ENCODE measurements at regions not wholly inside any gene's neighbourhood (a gene's known extent, or its start where the extent isn't known, plus 50 kb on each side); places are given as distances from the start of the nearest gene placed in this dataset.

DNA sequence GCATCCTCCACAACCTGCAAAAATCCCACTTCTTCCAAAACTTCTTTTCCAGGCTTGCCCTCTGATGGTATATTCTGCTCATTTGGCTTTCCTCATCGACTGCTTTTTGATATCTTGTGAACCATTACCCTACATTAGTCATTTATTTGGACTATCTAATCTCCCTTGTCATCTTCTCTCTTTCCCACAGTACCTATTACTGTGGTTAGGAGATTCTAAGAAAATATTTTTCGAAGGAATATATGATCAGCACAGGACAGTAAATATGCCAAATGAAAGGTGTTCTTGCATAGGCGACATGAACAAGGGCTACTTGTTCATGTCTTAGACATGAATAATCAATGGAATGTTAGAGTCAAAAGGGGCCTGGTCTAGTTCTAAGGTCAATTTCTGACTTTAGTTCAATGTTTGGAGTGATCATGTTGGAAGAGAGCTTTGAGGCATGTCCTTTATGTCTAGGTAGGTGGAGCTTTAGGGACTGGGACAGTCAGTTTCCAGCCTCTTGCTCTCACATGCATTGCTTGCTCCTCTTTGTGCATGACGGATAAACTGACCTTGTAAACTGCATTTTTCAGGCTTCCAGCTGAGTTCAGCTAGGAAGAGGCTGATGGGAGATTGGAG is 243.4 kb upstream of the RPS23 start:
- no peaks in the 10 kb centered on the region for H3K9me3 ChIP-seq (ENCODE audit: insufficient read depth, low read depth, low read length)
- no peaks in the 10 kb centered on the region for H3K79me2 ChIP-seq (ENCODE audit: insufficient read depth, low read length)
- no peak overlapping the region for H2AFZ ChIP-seq (ENCODE audit: low read length)
- no peaks in the 10 kb centered on the region for H3K27me3 ChIP-seq (ENCODE audit: insufficient read depth, low read length, poor library complexity, severe bottlenecking)
- H4K20me1 ChIP-seq (ENCODE audit: insufficient read depth, low read length, poor library complexity, severe bottlenecking): no peaks in the 10 kb centered on the region
- no peak overlapping the region for H3K4me2 ChIP-seq (ENCODE audit: low read depth, low read length, poor library complexity, severe bottlenecking)
- no peak overlapping the region for H3K4me3 ChIP-seq (ENCODE audit: low read length, poor library complexity, severe bottlenecking)
- H3K9ac ChIP-seq (ENCODE audit: low read depth, low read length, poor library complexity, severe bottlenecking): no peak overlapping the region
- no peaks in the 10 kb centered on the region for H3K4me1 ChIP-seq (ENCODE audit: insufficient read depth, low read length, poor library complexity, severe bottlenecking)
- H3K9me2 ChIP-seq (replicated peaks; ENCODE audit: low read depth, low read length): no peaks in the 10 kb centered on the region
- H3K36me3 ChIP-seq (ENCODE audit: insufficient read depth, low read length): no peaks in the 10 kb centered on the region
- TF ChIP-seq EZH2phosphoT487 (IDR thresholded peaks at IDR 0.05; ENCODE audit: borderline replicate concordance): no peak
- TF ChIP-seq CTCF (conservative IDR thresholded peaks at IDR 0.05; ENCODE audit: low read length): no peak
- H3F3A ChIP-seq (ENCODE audit: low read depth): no peaks in the 10 kb centered on the region

- Histone ChIP-seq H3K9me3 (ENCODE audit: insufficient read depth, low read depth, low read length) (no peaks in the 10 kb centered on the region), H3F3A (ENCODE audit: low read depth) (no peaks in the 10 kb centered on the region), H3K27me3 (ENCODE audit: insufficient read depth, low read length, poor library complexity, severe bottlenecking) (no peaks in the 10 kb centered on the region), H3K79me2 (ENCODE audit: insufficient read depth, low read length) (no peaks in the 10 kb centered on the region), H3K4me3 (ENCODE audit: low read length, poor library complexity, severe bottlenecking) (no peak overlapping the region), H3K4me2 (ENCODE audit: low read depth, low read length, poor library complexity, severe bottlenecking) (no peak overlapping the region), H4K20me1 (ENCODE audit: insufficient read depth, low read length, poor library complexity, severe bottlenecking) (no peaks in the 10 kb centered on the region), H3K9me2 (replicated peaks; ENCODE audit: low read depth, low read length) (no peaks in the 10 kb centered on the region), H3K4me1 (ENCODE audit: insufficient read depth, low read length, poor library complexity, severe bottlenecking) (no peaks in the 10 kb centered on the region), H3K9ac (ENCODE audit: low read depth, low read length, poor library complexity, severe bottlenecking) (no peak overlapping the region), H3K36me3 (ENCODE audit: insufficient read depth, low read length) (no peaks in the 10 kb centered on the region), H2AFZ (ENCODE audit: low read length) (no peak overlapping the region)
- TF ChIP-seq CTCF (conservative IDR thresholded peaks at IDR 0.05; ENCODE audit: low read length) (no peak), EZH2phosphoT487 (IDR thresholded peaks at IDR 0.05; ENCODE audit: borderline replicate concordance) (no peak)
These were observed 241.4 kb upstream of the RPS23 start for GRCh38 chr5:82519558-82519957.

DNA sequence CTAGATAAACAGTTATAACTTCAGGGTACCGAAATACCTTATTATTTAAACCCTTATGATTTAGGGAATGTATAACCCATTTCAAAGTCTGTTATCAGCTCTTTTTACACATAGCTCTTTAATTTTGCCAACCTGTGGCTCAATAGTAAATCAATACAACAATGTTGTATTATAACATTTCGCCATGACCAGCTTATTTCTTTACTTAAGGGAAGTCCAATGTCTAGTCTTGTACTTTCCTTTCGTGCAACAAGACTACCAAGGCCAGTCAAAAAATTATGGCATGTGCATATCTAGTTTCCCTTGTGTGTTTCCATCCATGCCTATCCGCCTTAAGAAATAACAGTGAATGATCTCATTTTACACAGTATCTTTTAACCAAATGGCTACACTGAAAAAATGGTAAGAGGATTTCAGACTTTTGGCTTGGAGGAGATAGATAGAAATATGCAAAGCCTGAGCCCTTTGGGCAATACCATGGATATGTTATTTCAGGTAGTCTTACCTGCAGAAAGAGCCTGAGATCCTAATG is 239.5 kb upstream of the RPS23 start:
- Histone ChIP-seq H3K4me2 (ENCODE audit: low read depth, low read length, poor library complexity, severe bottlenecking) (no peak overlapping the region), H3K4me1 (ENCODE audit: insufficient read depth, low read length, poor library complexity, severe bottlenecking) (no peaks in the 10 kb centered on the region), H3K36me3 (ENCODE audit: insufficient read depth, low read length) (no peaks in the 10 kb centered on the region), H4K20me1 (ENCODE audit: insufficient read depth, low read length, poor library complexity, severe bottlenecking) (no peaks in the 10 kb centered on the region), H3K9me2 (replicated peaks; ENCODE audit: low read depth, low read length) (no peaks in the 10 kb centered on the region), H3K27me3 (ENCODE audit: insufficient read depth, low read length, poor library complexity, severe bottlenecking) (no peaks in the 10 kb centered on the region), H3K9ac (ENCODE audit: low read depth, low read length, poor library complexity, severe bottlenecking) (no peak overlapping the region), H3K79me2 (ENCODE audit: insufficient read depth, low read length) (no peaks in the 10 kb centered on the region), H3K9me3 (ENCODE audit: insufficient read depth, low read depth, low read length) (no peaks in the 10 kb centered on the region), H3K4me3 (ENCODE audit: low read length, poor library complexity, severe bottlenecking) (no peak overlapping the region), H3F3A (ENCODE audit: low read depth) (no peaks in the 10 kb centered on the region), H2AFZ (ENCODE audit: low read length) (no peak overlapping the region)
- TF ChIP-seq EZH2phosphoT487 (IDR thresholded peaks at IDR 0.05; ENCODE audit: borderline replicate concordance) (no peak), CTCF (conservative IDR thresholded peaks at IDR 0.05; ENCODE audit: low read length) (no peak)

Data from Loucy (cell line).